Vagina (tissue), 2 donors: ENCODE measurements at regions not wholly inside any gene's neighbourhood (a gene's known extent, or its start where the extent isn't known, plus 50 kb on each side); places are given as distances from the start of the nearest gene placed in this dataset.

Source experiments
- DNase-seq, 2 donors: peaks; one replicate each; pipeline ENCODE4 v3.0.0-alpha.2; 2017; ENCODE audit errors: extremely low spot score in 2 of 2
- H3K27ac ChIP-seq: fragments of 200-600 bp; sonication (generic); one replicate; pipeline ENCODE4 v1.5.1; 2019
- H3K27me3 ChIP-seq: fragments of 200-600 bp; sonication (generic); one replicate; pipeline ENCODE4 v1.5.1; 2019
- H3K36me3 ChIP-seq, 2 donors: fragments of 200-600 bp; sonication (generic); one replicate each; pipeline ENCODE4 v1.5.1; 2017 to 2019
- H3K4me1 ChIP-seq: fragments of 200-600 bp; sonication (generic); one replicate; pipeline ENCODE4 v1.5.1; 2019
- H3K4me3 ChIP-seq, 2 donors: fragments of 200-600 bp; sonication (generic); 1 replicate in 1 of 2; 2 replicates in 1 of 2; pipeline ENCODE4 v1.5.1; 2016 to 2019
- H3K9me3 ChIP-seq: fragments of 200-600 bp; sonication (generic); one replicate; pipeline ENCODE4 v1.5.1; 2019
- CTCF ChIP-seq, 3 experiments: fragments of 450-650 bp in 2 of 3; fragments of 200-600 bp in 1 of 3; sonication (generic) in 1 of 3; IDR thresholded peaks; one replicate each; pipeline ENCODE4 v1.5.1; 2017 to 2019; ENCODE audit warnings: antibody characterized with exemption in 3 of 3, mild to moderate bottlenecking in 2 of 3, moderate library complexity in 2 of 3
- POLR2A ChIP-seq, 2 donors: fragments of 450-650 bp; IDR thresholded peaks; one replicate each; pipeline ENCODE4 v1.6.1; 2017; ENCODE audit warnings: antibody characterized with exemption in 2 of 2, mild to moderate bottlenecking in 2 of 2, moderate library complexity in 2 of 2
- POLR2AphosphoS5 ChIP-seq, 2 donors: sonication (generic); formaldehyde crosslinking; IDR thresholded peaks; one replicate each; pipeline ENCODE4 v1.9.0; 2017; ENCODE audit warnings: antibody characterized with exemption in 2 of 2, mild to moderate bottlenecking in 2 of 2, low read depth in 1 of 2; ENCODE audit not compliant: insufficient read depth in 1 of 2
- intact Hi-C: fragments of 100-400 bp; cut with DNase I; formaldehyde crosslinking; loops from one replicate; pipeline ENCODE4 v1.15.1; 2023

GRCh38 chr13:21929400-21929799, 258.5 kb downstream of the FGF9 start:
- no peaks in the 10 kb centered on the region for H3K4me1 ChIP-seq
- H3K36me3 ChIP-seq: no peaks in the 10 kb centered on the region
- H3K4me3 ChIP-seq: no peak overlapping the region
- H3K27ac ChIP-seq: no peak overlapping the region
- H3K9me3 ChIP-seq: no peaks in the 10 kb centered on the region
- intact Hi-C loops: no loop called here
- no peaks in the 10 kb centered on the region for H3K27me3 ChIP-seq
- no peak for DNase-seq
- TF ChIP-seq POLR2A (IDR thresholded peaks at IDR 0.05) (no peak), CTCF (IDR thresholded peaks at IDR 0.05) (no peak), POLR2AphosphoS5 (IDR thresholded peaks at IDR 0.05; ENCODE audit: insufficient read depth in 1 of 2, low read depth in 1 of 2) (no peak)

- DNase-seq: no peak
- Histone ChIP-seq H3K27ac (no peak overlapping the region), H3K27me3 (no peaks in the 10 kb centered on the region), H3K4me3 (no peak overlapping the region), H3K4me1 (no peaks in the 10 kb centered on the region), H3K9me3 (no peaks in the 10 kb centered on the region), H3K36me3 (no peaks in the 10 kb centered on the region)
- no peak for TF ChIP-seq POLR2AphosphoS5 (IDR thresholded peaks at IDR 0.05; ENCODE audit: insufficient read depth in 1 of 2, low read depth in 1 of 2)
- no peak for TF ChIP-seq POLR2A (IDR thresholded peaks at IDR 0.05)
- TF ChIP-seq CTCF (IDR thresholded peaks at IDR 0.05): no peak
- intact Hi-C loops: no loop called here
Measured at GRCh38 chr13:21930536-21930935, 259.7 kb downstream of the FGF9 start.

GRCh38 chr13:21932578-21932977, 261.7 kb downstream of the FGF9 start:
- no peaks in the 10 kb centered on the region for H3K27me3 ChIP-seq
- H3K9me3 ChIP-seq: no peaks in the 10 kb centered on the region
- H3K27ac ChIP-seq: no peak overlapping the region
- H3K4me3 ChIP-seq: no peak overlapping the region
- H3K4me1 ChIP-seq: no peaks in the 10 kb centered on the region
- no peaks in the 10 kb centered on the region for H3K36me3 ChIP-seq
- intact Hi-C loops: no loop called here
- no peak for TF ChIP-seq CTCF (IDR thresholded peaks at IDR 0.05)
- TF ChIP-seq POLR2AphosphoS5 (IDR thresholded peaks at IDR 0.05; ENCODE audit: insufficient read depth in 1 of 2, low read depth in 1 of 2): no peak
- no peak for DNase-seq

GRCh38 chr13:21932996-21933395, 262.1 kb downstream of the FGF9 start:
- H3K27ac ChIP-seq: no peak overlapping the region
- H3K9me3 ChIP-seq: no peaks in the 10 kb centered on the region
- no peak for DNase-seq
- no peak overlapping the region for H3K4me3 ChIP-seq
- intact Hi-C loops: no loop called here
- TF ChIP-seq POLR2AphosphoS5 (IDR thresholded peaks at IDR 0.05; ENCODE audit: insufficient read depth in 1 of 2, low read depth in 1 of 2): no peak
- TF ChIP-seq CTCF (IDR thresholded peaks at IDR 0.05): no peak
- TF ChIP-seq POLR2A (IDR thresholded peaks at IDR 0.05): no peak
- no peaks in the 10 kb centered on the region for H3K4me1 ChIP-seq
- H3K36me3 ChIP-seq: no peaks in the 10 kb centered on the region
- no peaks in the 10 kb centered on the region for H3K27me3 ChIP-seq

- intact Hi-C loops: no loop called here
- no peaks in the 10 kb centered on the region for H3K36me3 ChIP-seq
- TF ChIP-seq CTCF (IDR thresholded peaks at IDR 0.05): no peak
- TF ChIP-seq POLR2A (IDR thresholded peaks at IDR 0.05): no peak
- TF ChIP-seq POLR2AphosphoS5 (IDR thresholded peaks at IDR 0.05; ENCODE audit: insufficient read depth in 1 of 2, low read depth in 1 of 2): no peak
- no peaks in the 10 kb centered on the region for H3K4me1 ChIP-seq
- no peaks in the 10 kb centered on the region for H3K27me3 ChIP-seq
- H3K9me3 ChIP-seq: no peaks in the 10 kb centered on the region
- DNase-seq: no peak
- no peak overlapping the region for H3K4me3 ChIP-seq
- H3K27ac ChIP-seq: no peak overlapping the region
Measured at GRCh38 chr13:21934284-21934683, 263.4 kb downstream of the FGF9 start.
